NT2/D1 (cell line): ENCODE measurements at regions not wholly inside any gene's neighbourhood (a gene's known extent, or its start where the extent isn't known, plus 50 kb on each side); places are given as distances from the start of the nearest gene placed in this dataset.

Experiments
- SUZ12 ChIP-seq: IDR thresholded peaks from 2 replicates; pipeline ENCODE4 v1.6.1; 2011; ENCODE audit not compliant: insufficient read length, insufficient read depth; ENCODE audit errors: extremely low read depth
- ZNF274 ChIP-seq: IDR thresholded peaks from 2 replicates; pipeline ENCODE4 v1.6.1; 2011; ENCODE audit warnings: mild to moderate bottlenecking, low read depth, low read length

GRCh38 chr21:16159213-16159970 lies 429.6 kb downstream of the USP25 start:
- TF ChIP-seq SUZ12 (no peak), ZNF274 (no peak)
